Neuronal stem cell (in vitro differentiated cells): ENCODE measurements at regions not wholly inside any gene's neighbourhood (a gene's known extent, or its start where the extent isn't known, plus 50 kb on each side); places are given as distances from the start of the nearest gene placed in this dataset.

Source experiments
- DNase-seq: peaks from one replicate; pipeline ENCODE4 v3.0.0-alpha.2; 2013; ENCODE audit warnings: low spot score
- H2AFZ ChIP-seq: one replicate; pipeline ENCODE4 v1.6.1; 2013; ENCODE audit warnings: mild to moderate bottlenecking, low read length, inconsistent platforms
- H2AK5ac ChIP-seq: 2 replicates; pipeline ENCODE4 v1.6.1; 2013; ENCODE audit warnings: low read depth, mild to moderate bottlenecking, inconsistent platforms, low read length, moderate library complexity, mixed read lengths
- H2BK120ac ChIP-seq: 2 replicates; pipeline ENCODE4 v1.6.1; 2013; ENCODE audit warnings: low read depth, mild to moderate bottlenecking, inconsistent platforms, low read length, moderate library complexity, mixed read lengths
- H2BK12ac ChIP-seq: one replicate; pipeline ENCODE4 v1.6.1; 2013; ENCODE audit warnings: low read length, inconsistent platforms
- H2BK15ac ChIP-seq: 2 replicates; pipeline ENCODE4 v1.6.1; 2013; ENCODE audit warnings: mild to moderate bottlenecking, low read length, inconsistent platforms, mixed read lengths
- H2BK5ac ChIP-seq: one replicate; pipeline ENCODE4 v1.6.1; 2013; ENCODE audit warnings: inconsistent platforms, mild to moderate bottlenecking, low read length, moderate library complexity
- H3K14ac ChIP-seq: one replicate; pipeline ENCODE4 v1.6.1; 2013; ENCODE audit warnings: low read length, inconsistent platforms
- H3K18ac ChIP-seq: 2 replicates; pipeline ENCODE4 v1.6.1; 2013; ENCODE audit warnings: low read length, inconsistent platforms
- H3K23ac ChIP-seq: 2 replicates; pipeline ENCODE4 v1.6.1; 2013; ENCODE audit warnings: low read depth, mild to moderate bottlenecking, mixed read lengths, low read length, inconsistent platforms; ENCODE audit not compliant: poor library complexity
- H3K27ac ChIP-seq: replicated peaks from 3 replicates; pipeline ENCODE4 v1.5.1; 2013; ENCODE audit warnings: low read length, inconsistent platforms
- H3K27me3 ChIP-seq, 3 experiments: 2 replicates each; pipeline ENCODE4 v1.6.1; 2013; ENCODE audit warnings: low read length in 3 of 3, mild to moderate bottlenecking in 2 of 3, inconsistent platforms in 1 of 3, low read depth in 1 of 3, mixed read lengths in 1 of 3, moderate library complexity in 1 of 3; ENCODE audit not compliant: control insufficient read depth in 3 of 3, insufficient read depth in 3 of 3
- H3K36me3 ChIP-seq, 2 donors: replicated peaks in 1 of 2; 2 replicates each; pipeline ENCODE4 v1.6.1; 2013; ENCODE audit warnings: low read length in 2 of 2; ENCODE audit not compliant: control insufficient read depth in 2 of 2, insufficient read depth in 2 of 2
- H3K4ac ChIP-seq: 2 replicates; pipeline ENCODE4 v1.6.1; 2013; ENCODE audit warnings: inconsistent platforms, mild to moderate bottlenecking, low read length, moderate library complexity
- H3K4me1 ChIP-seq, 2 donors: 1 replicate in 1 of 2; 2 replicates in 1 of 2; pipeline ENCODE4 v1.6.1; 2013; ENCODE audit warnings: low read length in 2 of 2, low read depth in 1 of 2; ENCODE audit not compliant: control insufficient read depth in 2 of 2, insufficient read depth in 1 of 2
- H3K4me2 ChIP-seq: one replicate; pipeline ENCODE4 v1.6.1; 2013; ENCODE audit warnings: mild to moderate bottlenecking, low read length, inconsistent platforms; ENCODE audit not compliant: insufficient read depth, poor library complexity, severe bottlenecking
- H3K4me3 ChIP-seq, 2 donors: 2 replicates each; pipeline ENCODE4 v1.5.1; 2013; ENCODE audit warnings: low read length in 2 of 2, mild to moderate bottlenecking in 2 of 2, inconsistent platforms in 1 of 2, moderate library complexity in 1 of 2
- H3K79me1 ChIP-seq: one replicate; pipeline ENCODE4 v1.6.1; 2013; ENCODE audit warnings: low read depth, mild to moderate bottlenecking, inconsistent platforms, low read length, moderate library complexity
- H3K9ac ChIP-seq: one replicate; pipeline ENCODE4 v1.6.1; 2013; ENCODE audit warnings: mild to moderate bottlenecking, low read depth, low read length, inconsistent platforms; ENCODE audit not compliant: poor library complexity
- H3K9me3 ChIP-seq, 2 donors: replicated peaks in 1 of 2; 2 replicates each; pipeline versions ENCODE3 to v1.6.1; 2013; ENCODE audit warnings: low read length in 2 of 2, mild to moderate bottlenecking in 2 of 2, inconsistent platforms in 1 of 2, low read depth in 1 of 2, mixed read lengths in 1 of 2, moderate library complexity in 1 of 2; ENCODE audit not compliant: control insufficient read depth in 2 of 2, insufficient read depth in 1 of 2
- H4K8ac ChIP-seq: one replicate; pipeline ENCODE4 v1.6.1; 2013; ENCODE audit warnings: low read depth, mild to moderate bottlenecking, inconsistent platforms, low read length, moderate library complexity
- H4K91ac ChIP-seq: one replicate; pipeline ENCODE4 v1.6.1; 2013; ENCODE audit warnings: low read length, low read depth, mild to moderate bottlenecking, inconsistent platforms; ENCODE audit not compliant: poor library complexity
- WGBS, 2 donors: extraction: QIAGEN DNeasy Blood & Tissue Kit; methylation state at CpG; one replicate each; pipeline ENCODE4 v1.1.7; 2013; ENCODE audit warnings: missing lambda C conversion rate in 2 of 2, mixed read lengths in 1 of 2; ENCODE audit not compliant: insufficient read length in 2 of 2, insufficient replicate concordance in 1 of 2; ENCODE audit errors: extremely low coverage in 2 of 2; 5-methylcytosine and 5-hydroxymethylcytosine counted together

DNA sequence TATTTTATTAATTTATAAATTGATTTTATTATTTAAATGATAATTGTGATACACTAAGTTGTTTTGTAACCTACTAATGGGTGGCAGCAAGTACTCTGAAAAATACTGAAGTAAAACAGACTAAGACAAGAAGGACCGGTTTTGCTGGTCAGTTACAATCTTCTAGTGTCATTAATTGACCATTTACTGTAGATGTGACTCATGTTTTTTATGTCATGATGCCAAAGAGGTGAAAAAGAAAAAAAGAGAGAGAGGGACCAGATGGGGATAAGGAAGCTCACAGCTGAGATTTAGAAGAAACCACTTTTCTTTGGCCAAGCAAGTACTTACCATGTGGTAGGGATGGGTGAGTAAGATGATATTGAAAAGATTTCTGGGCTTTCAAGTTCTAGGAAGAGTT lies 955.8 kb upstream of the LRRTM1 start:
- Histone ChIP-seq H3K4me1 (no peaks in the 10 kb centered on the region), H4K91ac (no peak overlapping the region), H3K27me3 (no peaks in the 10 kb centered on the region), H3K36me3 (no peaks in the 10 kb centered on the region), H3K9ac (no peak overlapping the region), H3K79me1 (no peaks in the 10 kb centered on the region), H2AK5ac (no peak overlapping the region), H3K4ac (no peak overlapping the region), H2AFZ (no peak overlapping the region), H3K9me3 (no peaks in the 10 kb centered on the region), H3K23ac (no peak overlapping the region), H4K8ac (no peak overlapping the region), H3K4me2 (no peak overlapping the region), H2BK5ac (no peak overlapping the region), H3K4me3 (no peak overlapping the region), H2BK15ac (no peak overlapping the region), H3K18ac (no peak overlapping the region), H2BK12ac (no peak overlapping the region), H3K27ac (no peak overlapping the region), H2BK120ac (no peak overlapping the region), H3K14ac (no peak overlapping the region)
- WGBS, 2 donors = no CpG with 5 or more reads among the region's 1 CpG
- DNase-seq = no peak

GRCh38 chr2:81250270-81250669 lies 945.7 kb upstream of the LRRTM1 start:
- DNase-seq = no peak
- no CpG with 5 or more reads among the region's 3 CpGs for WGBS, 2 donors

GRCh38 chr2:81249152-81249551 lies 944.6 kb upstream of the LRRTM1 start:
- Histone ChIP-seq H3K27ac (no peak overlapping the region), H3K9ac (no peak overlapping the region), H2BK15ac (no peak overlapping the region), H3K4me2 (no peak overlapping the region), H3K14ac (no peak overlapping the region), H4K91ac (no peak overlapping the region), H3K18ac (no peak overlapping the region), H3K4ac (no peak overlapping the region), H3K36me3 (no peaks in the 10 kb centered on the region), H3K23ac (no peak overlapping the region), H3K9me3 (no peaks in the 10 kb centered on the region), H4K8ac (no peak overlapping the region), H3K4me3 (no peak overlapping the region), H2AFZ (no peak overlapping the region), H2BK5ac (no peak overlapping the region), H3K27me3 (no peaks in the 10 kb centered on the region), H2BK12ac (no peak overlapping the region), H3K79me1 (no peaks in the 10 kb centered on the region), H2AK5ac (no peak overlapping the region), H3K4me1 (peaks cover 0 to 3% of the 10 kb centered on the region in 2 donors), H2BK120ac (no peak overlapping the region)
- DNase-seq = peak; percentile 26
- no CpG with 5 or more reads among the region's 1 CpG for WGBS, 2 donors

More at GRCh38 chr2:81250270-81250669, 945.7 kb upstream of the LRRTM1 start:
- H3K4me3 ChIP-seq = no peak overlapping the region
- H3K4ac ChIP-seq = no peak overlapping the region
- no peak overlapping the region for H3K27ac ChIP-seq
- H2BK120ac ChIP-seq = no peak overlapping the region
- H2BK15ac ChIP-seq = no peak overlapping the region
- H3K4me2 ChIP-seq = no peak overlapping the region
- no peaks in the 10 kb centered on the region for H3K9me3 ChIP-seq
- no peak overlapping the region for H2AK5ac ChIP-seq
- H3K79me1 ChIP-seq = no peaks in the 10 kb centered on the region
- H3K18ac ChIP-seq = no peak overlapping the region
- no peak overlapping the region for H4K91ac ChIP-seq
- H3K9ac ChIP-seq = no peak overlapping the region
- no peak overlapping the region for H2BK12ac ChIP-seq
- H4K8ac ChIP-seq = no peak overlapping the region
- no peak overlapping the region for H2AFZ ChIP-seq
- no peak overlapping the region for H2BK5ac ChIP-seq
- H3K23ac ChIP-seq = no peak overlapping the region
- peaks cover 0 to 3% of the 10 kb centered on the region in 2 donors for H3K4me1 ChIP-seq
- H3K27me3 ChIP-seq = no peaks in the 10 kb centered on the region
- no peaks in the 10 kb centered on the region for H3K36me3 ChIP-seq
- H3K14ac ChIP-seq = no peak overlapping the region

- Histone ChIP-seq H2BK120ac (no peak overlapping the region), H3K79me1 (no peaks in the 10 kb centered on the region)
- DNase-seq = no peak
Measured at GRCh38 chr2:81247648-81248047, 943.1 kb upstream of the LRRTM1 start.

More at GRCh38 chr2:81247648-81248047, 943.1 kb upstream of the LRRTM1 start:
- Histone ChIP-seq H3K4me3 (no peak overlapping the region), H3K18ac (no peak overlapping the region), H3K4me2 (no peak overlapping the region), H3K4me1 (peaks cover 0 to 3% of the 10 kb centered on the region in 2 donors), H3K14ac (no peak overlapping the region), H2AFZ (no peak overlapping the region), H2BK5ac (no peak overlapping the region), H3K9ac (no peak overlapping the region), H4K91ac (no peak overlapping the region), H3K4ac (no peak overlapping the region), H2BK15ac (no peak overlapping the region), H2AK5ac (no peak overlapping the region), H4K8ac (no peak overlapping the region), H3K23ac (no peak overlapping the region), H2BK12ac (no peak overlapping the region), H3K27me3 (no peaks in the 10 kb centered on the region), H3K27ac (no peak overlapping the region), H3K36me3 (no peaks in the 10 kb centered on the region), H3K9me3 (no peaks in the 10 kb centered on the region)
- WGBS, 2 donors = no CpG with 5 or more reads among the region's 3 CpGs
